ENCODE measurements at regions not wholly inside any gene's neighbourhood (a gene's known extent, or its start where the extent isn't known, plus 50 kb on each side); places are given as distances from the start of the nearest gene placed in this dataset.
"Not testable (repeated sequence)": the region's sequence is repeated elsewhere in the genome, so short reads cannot be mapped to it uniquely, and the experiment has no call there.

DNA sequence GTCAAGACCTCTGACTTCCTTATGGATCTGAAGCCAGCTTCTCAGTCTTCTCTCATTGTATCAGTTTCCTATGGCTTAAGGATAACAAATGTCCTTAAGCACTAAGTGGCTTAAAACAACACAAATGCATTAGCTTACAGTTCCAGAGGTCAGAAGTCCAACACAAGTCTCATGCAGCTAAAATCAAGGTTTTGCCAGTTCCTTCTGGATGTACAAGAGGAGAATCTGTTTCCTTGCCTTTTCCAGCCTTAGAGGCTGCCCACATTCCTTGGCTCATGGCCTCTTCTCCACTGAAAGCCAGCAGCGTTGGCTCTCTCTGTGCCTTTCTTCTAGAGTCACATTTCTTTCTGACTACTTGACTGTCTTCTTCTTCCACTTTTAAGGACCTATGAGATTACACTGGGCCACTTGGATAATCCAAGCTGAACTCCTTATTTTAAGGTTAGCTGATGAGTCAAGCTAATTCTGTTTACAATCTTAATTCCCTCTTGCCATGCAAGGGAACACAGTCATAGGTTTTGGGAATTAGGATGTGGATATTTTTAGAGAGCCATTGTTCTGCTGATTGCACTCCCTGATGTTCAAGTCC, 179.0 kb downstream of the BCAS1 start:
- Mint-ChIP-seq H3K9me3 (no peaks in the 10 kb centered on the region), H3K36me3 (ENCODE audit: low read depth) (no peaks in the 10 kb centered on the region), H3K4me1 (ENCODE audit: low read depth) (peaks cover 45% of the 10 kb centered on the region), H3K27ac (no peak overlapping the region), H3K4me3 (ENCODE audit: low read depth) (no peak overlapping the region), H3K27me3 (ENCODE audit: low read depth) (no peaks in the 10 kb centered on the region)
- no peak for DNase-seq (ENCODE audit: low spot score)
- intact Hi-C loops (cut with micrococcal nuclease) = loop anchor here (5.0 kb wide), 1 partner anchor 249 kb away; no protein-coding TSS in a partner anchor

DNA sequence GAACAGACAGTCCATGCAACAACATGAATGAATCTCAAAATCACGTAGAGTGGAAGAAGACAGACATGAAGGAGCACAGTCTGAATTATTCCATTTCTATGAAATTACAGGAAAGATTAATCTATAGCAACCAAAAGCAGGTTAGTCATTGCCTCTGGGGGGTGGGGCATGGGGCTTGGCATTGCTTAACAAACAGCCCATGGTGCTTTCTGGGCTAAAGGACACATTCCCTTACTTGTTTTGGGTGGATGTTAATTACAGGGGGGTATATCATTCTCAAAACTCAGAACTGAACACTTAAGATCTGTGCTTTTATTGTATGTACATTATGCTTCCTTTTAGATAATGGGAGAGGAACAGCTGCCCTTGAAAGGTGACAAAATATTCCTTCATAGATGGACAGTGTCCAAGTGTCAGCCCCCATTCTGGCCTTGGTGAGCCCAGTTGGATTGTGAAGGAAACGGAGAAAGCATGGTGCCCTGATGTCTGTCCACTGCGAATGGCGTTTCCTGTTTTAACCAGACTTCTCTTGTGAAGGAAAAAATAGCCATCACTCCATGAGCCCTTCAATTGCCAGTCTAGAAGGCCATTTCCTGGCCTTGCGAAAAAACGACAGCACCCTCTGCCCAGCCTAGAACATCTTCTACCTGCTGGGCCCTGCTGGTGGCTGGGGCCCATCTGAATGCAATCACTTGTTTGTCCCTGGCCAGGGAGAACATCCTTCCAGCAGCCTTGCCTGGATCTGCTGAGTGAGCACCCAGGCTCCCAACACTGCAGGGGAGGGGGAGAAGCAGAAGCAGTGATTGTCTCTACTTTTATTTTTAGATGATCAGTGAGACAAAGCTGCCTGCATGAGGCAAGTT, 179.7 kb downstream of the BCAS1 start:
- peaks cover 51% of the 10 kb centered on the region for H3K4me1 Mint-ChIP-seq (ENCODE audit: low read depth)
- no peaks in the 10 kb centered on the region for H3K27me3 Mint-ChIP-seq (ENCODE audit: low read depth)
- no peaks in the 10 kb centered on the region for H3K36me3 Mint-ChIP-seq (ENCODE audit: low read depth)
- DNase-seq (ENCODE audit: low spot score) = no peak
- H3K27ac Mint-ChIP-seq = no peak overlapping the region
- intact Hi-C loops (cut with micrococcal nuclease) = loop anchor here (5.0 kb wide), 1 partner anchor 248 kb away; no protein-coding TSS in a partner anchor
- no peaks in the 10 kb centered on the region for H3K9me3 Mint-ChIP-seq
- no peak overlapping the region for H3K4me3 Mint-ChIP-seq (ENCODE audit: low read depth)

DNA sequence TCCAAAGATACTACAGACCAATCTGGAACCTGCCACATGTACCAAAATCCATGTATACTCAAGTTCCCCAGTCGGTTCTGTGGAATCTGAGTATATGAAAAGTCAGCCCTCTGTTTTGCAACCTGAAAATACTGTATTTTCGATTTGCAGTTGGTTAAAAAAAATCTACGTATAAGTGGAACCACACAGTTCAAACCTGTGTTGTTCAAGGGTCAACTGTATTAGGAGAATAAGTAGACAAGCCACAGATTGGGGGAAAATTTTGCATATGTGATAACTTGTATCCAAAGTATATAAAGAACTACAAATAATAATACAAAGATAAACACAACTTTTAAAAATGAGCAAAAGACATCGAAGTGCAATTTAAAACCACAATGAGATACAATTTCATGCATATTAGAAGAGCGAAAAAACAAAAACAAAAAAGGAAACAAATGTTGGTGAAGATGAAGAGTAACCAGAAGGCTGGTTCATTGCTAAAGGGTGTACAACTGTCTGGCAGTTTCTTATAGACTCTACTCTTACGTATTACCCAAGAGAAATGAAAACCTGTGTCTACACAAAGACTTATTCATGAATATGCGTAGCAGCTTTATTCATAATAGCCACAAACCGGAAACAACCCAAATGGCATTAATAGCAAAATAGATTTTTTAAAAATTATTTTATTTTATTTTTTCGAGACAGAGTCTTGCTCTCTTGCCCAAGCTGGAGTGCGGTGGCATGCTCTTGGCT, 180.8 kb downstream of the BCAS1 start:
- H3K27me3 Mint-ChIP-seq (ENCODE audit: low read depth) = no peaks in the 10 kb centered on the region
- intact Hi-C loops (cut with micrococcal nuclease) = loop anchor here (5.0 kb wide), 1 partner anchor 247 kb away; no protein-coding TSS in a partner anchor
- H3K4me3 Mint-ChIP-seq (ENCODE audit: low read depth) = no peak overlapping the region
- no peaks in the 10 kb centered on the region for H3K36me3 Mint-ChIP-seq (ENCODE audit: low read depth)
- H3K27ac Mint-ChIP-seq = no peak overlapping the region
- no peaks in the 10 kb centered on the region for H3K9me3 Mint-ChIP-seq
- H3K4me1 Mint-ChIP-seq (ENCODE audit: low read depth) = peaks cover 52% of the 10 kb centered on the region
- DNase-seq (ENCODE audit: low spot score) = no peak

DNA sequence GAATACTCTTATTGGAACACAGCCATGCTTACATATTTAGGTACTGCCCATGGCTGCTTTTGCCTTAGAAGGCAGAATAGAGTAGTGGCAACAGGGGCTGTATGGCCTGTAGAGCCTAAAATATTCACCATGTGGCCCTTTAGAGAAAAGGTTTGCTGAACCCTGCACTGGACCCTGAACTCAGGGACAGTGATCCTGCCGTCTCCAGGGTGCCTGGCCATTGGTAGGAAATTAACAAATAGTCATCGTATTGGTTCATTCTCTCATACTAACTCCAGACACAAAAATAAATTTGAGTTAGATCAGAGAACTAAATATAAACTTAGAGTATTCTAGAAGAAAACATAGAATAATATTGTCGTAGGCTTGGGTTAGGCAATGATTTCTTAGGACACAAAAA, 181.4 kb downstream of the BCAS1 start:
- intact Hi-C loops (cut with micrococcal nuclease) = no loop called here
- Mint-ChIP-seq H3K4me3 (ENCODE audit: low read depth) (no peak overlapping the region), H3K27me3 (ENCODE audit: low read depth) (no peaks in the 10 kb centered on the region), H3K27ac (no peak overlapping the region), H3K36me3 (ENCODE audit: low read depth) (no peaks in the 10 kb centered on the region), H3K9me3 (no peaks in the 10 kb centered on the region), H3K4me1 (ENCODE audit: low read depth) (peaks cover 52% of the 10 kb centered on the region)
- DNase-seq (ENCODE audit: low spot score) = no peak

DNA sequence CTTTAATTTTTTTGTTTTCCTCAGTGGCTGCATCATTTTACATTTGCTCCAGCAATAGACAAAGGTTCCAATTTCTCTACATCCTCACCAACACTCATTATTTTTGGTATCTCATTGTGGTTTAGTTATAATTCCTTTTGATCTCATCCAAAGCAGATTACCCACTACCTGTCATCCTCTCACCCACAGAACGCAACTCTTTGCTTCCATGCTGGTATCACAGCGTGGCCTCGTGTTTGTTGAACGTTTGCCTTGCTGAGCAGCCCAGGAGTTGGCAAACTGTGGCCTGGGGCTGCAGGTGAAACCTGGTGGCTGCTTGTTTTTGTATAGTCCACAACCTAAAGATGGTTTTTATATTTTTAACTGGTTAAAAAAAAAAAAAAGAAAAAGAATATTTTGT, 181.9 kb downstream of the BCAS1 start:
- intact Hi-C loops (cut with micrococcal nuclease) = no loop called here
- H3K27ac Mint-ChIP-seq = no peak overlapping the region
- H3K36me3 Mint-ChIP-seq (ENCODE audit: low read depth) = no peaks in the 10 kb centered on the region
- H3K27me3 Mint-ChIP-seq (ENCODE audit: low read depth) = no peaks in the 10 kb centered on the region
- no peak for DNase-seq (ENCODE audit: low spot score)
- no peak overlapping the region for H3K4me3 Mint-ChIP-seq (ENCODE audit: low read depth)
- H3K9me3 Mint-ChIP-seq = no peaks in the 10 kb centered on the region
- peaks cover 53% of the 10 kb centered on the region for H3K4me1 Mint-ChIP-seq (ENCODE audit: low read depth)

DNA sequence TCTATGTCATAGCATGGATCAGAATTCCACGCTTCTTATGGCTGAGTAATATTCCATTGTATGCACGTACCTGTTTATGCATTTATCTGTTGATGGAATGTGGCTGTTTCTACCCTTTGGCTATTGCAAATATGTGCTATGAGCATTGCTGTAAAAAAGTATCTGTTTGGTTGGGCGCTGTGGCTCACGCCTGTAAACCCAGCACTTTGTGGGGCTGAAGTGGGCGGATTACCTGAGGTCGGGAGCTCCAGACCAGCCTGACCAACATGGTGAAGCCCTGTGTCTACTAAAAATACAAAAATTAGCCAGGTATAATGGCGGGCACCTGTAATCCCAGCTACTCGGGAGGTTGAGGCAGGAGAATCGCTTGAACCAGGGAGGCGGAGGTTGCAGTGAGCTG, 182.4 kb downstream of the BCAS1 start:
- no peaks in the 10 kb centered on the region for H3K36me3 Mint-ChIP-seq (ENCODE audit: low read depth)
- H3K27me3 Mint-ChIP-seq (ENCODE audit: low read depth) = no peaks in the 10 kb centered on the region
- H3K4me1 Mint-ChIP-seq (ENCODE audit: low read depth) = peaks cover 52% of the 10 kb centered on the region
- intact Hi-C loops (cut with micrococcal nuclease) = no loop called here
- no peaks in the 10 kb centered on the region for H3K9me3 Mint-ChIP-seq
- H3K4me3 Mint-ChIP-seq (ENCODE audit: low read depth) = no peak overlapping the region
- DNase-seq (ENCODE audit: low spot score) = no peak
- no peak overlapping the region for H3K27ac Mint-ChIP-seq

DNA sequence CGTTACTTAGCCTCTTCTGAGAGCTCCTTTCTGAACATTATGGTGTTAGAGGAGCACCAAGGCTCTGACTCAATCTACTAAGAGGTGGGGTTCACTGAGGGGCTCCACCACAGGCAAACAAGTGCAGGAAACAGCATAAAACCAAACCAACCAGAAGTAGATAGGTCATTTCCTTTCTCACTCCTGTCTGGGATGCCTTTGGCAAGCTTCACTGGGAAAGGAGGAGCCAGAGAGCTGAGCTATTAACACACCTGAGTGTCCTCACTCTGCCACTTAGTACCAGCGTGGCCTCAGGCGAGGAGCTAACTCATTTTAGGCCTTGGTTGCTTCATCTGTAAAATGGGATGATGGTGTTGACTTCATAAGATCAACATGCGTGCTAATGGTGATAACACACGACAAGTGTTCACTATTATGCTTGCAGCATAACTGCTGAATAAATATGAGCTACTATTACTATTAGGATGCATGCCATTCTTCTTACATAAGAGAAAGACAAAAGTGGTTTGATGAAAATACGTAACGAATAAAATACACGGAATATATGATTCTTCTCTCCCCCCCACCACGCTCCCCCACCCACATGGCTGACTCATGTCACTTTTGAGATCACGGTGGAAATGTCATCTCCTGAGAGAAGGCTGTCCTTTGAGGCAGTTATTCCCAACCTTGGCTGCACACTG, 185.4 kb downstream of the BCAS1 start:
- H3K9me3 Mint-ChIP-seq = peaks cover 7% of the 10 kb centered on the region

DNA sequence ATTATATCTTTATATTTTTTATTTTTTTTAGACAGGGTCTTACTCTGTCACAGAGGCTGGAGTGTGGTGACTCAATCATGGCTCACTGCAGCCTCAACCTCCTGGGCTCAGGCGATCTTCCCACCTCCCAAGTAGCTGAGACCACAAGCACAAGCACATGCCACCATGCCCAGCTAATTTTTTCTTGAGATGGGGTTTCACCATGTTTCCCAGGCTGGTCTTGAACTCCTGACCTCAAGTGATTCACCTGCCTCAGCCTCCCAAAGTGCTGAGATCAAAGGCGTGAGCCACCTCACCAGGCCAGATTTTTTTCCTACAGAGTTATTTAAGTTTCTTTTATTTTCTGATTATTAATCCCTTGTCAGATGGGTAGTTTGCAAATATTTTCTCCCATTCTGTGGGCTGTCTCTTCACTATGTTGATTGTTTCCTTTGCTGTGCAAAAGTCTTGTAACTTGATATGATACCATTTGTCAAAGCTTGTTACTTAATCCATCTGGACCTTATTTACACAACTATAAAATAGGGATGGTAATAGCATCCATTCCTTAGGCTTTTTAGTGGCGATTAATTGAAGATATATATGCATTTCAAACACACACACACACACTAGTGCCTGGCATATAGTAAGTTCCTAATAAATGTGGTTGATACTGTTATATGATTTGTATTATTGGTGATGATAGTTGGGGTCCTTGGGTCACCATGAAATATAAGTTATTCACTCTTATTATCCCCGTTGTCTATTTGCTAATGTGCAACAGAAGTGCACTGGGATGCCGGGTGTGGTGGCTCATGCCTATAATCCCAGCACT, 187.1 kb downstream of the BCAS1 start:
- no peak overlapping the region for H3K27ac Mint-ChIP-seq

More for the DNA sequence above, 185.4 kb downstream of the BCAS1 start:
- H3K27me3 Mint-ChIP-seq (ENCODE audit: low read depth) = no peaks in the 10 kb centered on the region
- no peak for DNase-seq (ENCODE audit: low spot score)
- peaks cover 52% of the 10 kb centered on the region for H3K4me1 Mint-ChIP-seq (ENCODE audit: low read depth)
- no peak overlapping the region for H3K4me3 Mint-ChIP-seq (ENCODE audit: low read depth)
- intact Hi-C loops (cut with micrococcal nuclease) = loop anchor here (1.0 kb wide), 1 partner anchor 8 kb away; no protein-coding TSS in a partner anchor
- H3K36me3 Mint-ChIP-seq (ENCODE audit: low read depth) = no peaks in the 10 kb centered on the region
- H3K27ac Mint-ChIP-seq = peak overlapping the region; percentile 57

DNA sequence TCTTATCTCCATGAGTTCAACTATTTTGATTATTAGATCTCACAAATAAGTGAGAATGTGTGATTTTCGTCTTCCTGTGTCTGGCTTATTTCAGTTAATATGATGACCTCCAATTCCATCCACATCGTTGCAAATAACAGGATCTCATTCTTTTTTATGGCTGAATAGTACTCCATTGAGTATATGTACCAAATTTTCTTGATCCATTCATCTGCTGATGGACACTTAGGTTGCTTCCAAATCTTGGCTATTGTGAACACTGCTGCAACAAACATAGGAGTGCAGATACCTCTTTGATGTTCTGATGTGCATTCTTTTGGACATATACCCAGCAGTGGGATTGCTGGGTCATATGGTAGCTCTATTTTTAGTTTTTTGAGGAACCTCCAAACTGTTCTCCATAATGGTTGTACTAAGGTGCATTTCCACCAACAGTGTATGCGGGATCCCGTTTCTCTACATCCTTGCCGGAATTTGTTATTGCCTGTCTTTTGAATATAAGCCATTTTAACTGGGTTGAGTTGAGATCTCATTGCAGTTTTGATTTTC, 187.9 kb downstream of the BCAS1 start:
- intact Hi-C loops (cut with micrococcal nuclease); H3K27me3 Mint-ChIP-seq (ENCODE audit: low read depth); H3K9me3 Mint-ChIP-seq; H3K4me3 Mint-ChIP-seq (ENCODE audit: low read depth); DNase-seq (ENCODE audit: low spot score); H3K27ac Mint-ChIP-seq; H3K36me3 Mint-ChIP-seq (ENCODE audit: low read depth): not testable (repeated sequence)
- peaks cover 52% of the 10 kb centered on the region for H3K4me1 Mint-ChIP-seq (ENCODE audit: low read depth)

More for the DNA sequence above, 187.1 kb downstream of the BCAS1 start:
- Mint-ChIP-seq H3K9me3 (peaks cover 7% of the 10 kb centered on the region), H3K4me1 (ENCODE audit: low read depth) (peaks cover 54% of the 10 kb centered on the region), H3K4me3 (ENCODE audit: low read depth) (no peak overlapping the region), H3K36me3 (ENCODE audit: low read depth) (no peaks in the 10 kb centered on the region), H3K27me3 (ENCODE audit: low read depth) (no peaks in the 10 kb centered on the region)
- intact Hi-C loops (cut with micrococcal nuclease) = no loop called here
- no peak for DNase-seq (ENCODE audit: low spot score)

DNA sequence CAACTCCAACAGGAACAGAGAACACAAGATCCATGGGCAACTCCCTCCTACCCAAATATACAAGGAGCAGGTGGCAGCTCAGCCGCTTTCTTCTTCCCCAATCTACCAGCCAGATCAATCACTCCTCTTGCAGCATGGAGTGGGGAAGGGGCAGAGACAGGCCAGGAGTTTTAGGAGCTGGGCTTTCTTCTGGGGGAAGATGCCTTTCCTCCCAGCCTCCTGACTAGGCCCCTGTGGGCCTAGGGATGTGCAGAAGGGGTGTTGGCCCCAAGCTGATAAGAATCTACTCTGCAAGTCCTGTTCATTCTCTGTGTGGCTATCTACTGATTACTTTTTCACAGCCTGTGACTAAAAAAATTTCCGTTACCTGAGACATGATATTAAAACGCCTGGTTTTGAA, 189.0 kb downstream of the BCAS1 start:
- H3K9me3 Mint-ChIP-seq = peaks cover 7% of the 10 kb centered on the region
- no peak for DNase-seq (ENCODE audit: low spot score)
- H3K4me1 Mint-ChIP-seq (ENCODE audit: low read depth) = peaks cover 52% of the 10 kb centered on the region
- H3K27ac Mint-ChIP-seq = no peak overlapping the region
- H3K36me3 Mint-ChIP-seq (ENCODE audit: low read depth) = no peaks in the 10 kb centered on the region
- H3K27me3 Mint-ChIP-seq (ENCODE audit: low read depth) = no peaks in the 10 kb centered on the region
- intact Hi-C loops (cut with micrococcal nuclease) = no loop called here
- H3K4me3 Mint-ChIP-seq (ENCODE audit: low read depth) = no peak overlapping the region

DNA sequence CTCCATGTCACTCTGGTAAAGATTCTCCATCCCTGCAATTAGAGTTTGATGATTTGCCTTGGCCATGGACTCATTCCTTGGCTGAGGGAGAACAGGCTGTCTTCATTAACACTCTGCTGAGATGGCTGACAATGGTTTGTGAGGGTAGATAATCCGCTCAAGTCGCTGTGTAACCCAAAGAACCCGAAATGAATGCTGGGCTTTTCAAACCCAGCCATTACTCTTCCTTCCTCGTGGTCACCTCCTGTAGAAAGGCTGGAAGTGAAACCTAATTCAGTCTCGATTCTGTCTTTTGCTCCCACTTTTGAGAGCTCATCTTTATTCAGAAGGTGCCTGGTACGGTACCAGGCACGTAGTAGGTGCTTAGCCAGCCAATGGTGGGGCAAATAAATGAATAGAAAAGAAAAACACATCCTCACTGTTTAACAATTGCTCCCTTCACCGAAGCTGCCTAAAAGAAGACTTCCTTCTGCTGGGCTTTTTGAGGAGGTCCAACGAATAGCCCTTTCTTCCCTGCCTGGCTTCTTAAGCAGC, 190.2 kb downstream of the BCAS1 start:
- Mint-ChIP-seq H3K27ac (no peak overlapping the region), H3K4me3 (ENCODE audit: low read depth) (no peak overlapping the region), H3K36me3 (ENCODE audit: low read depth) (no peaks in the 10 kb centered on the region), H3K9me3 (peaks cover 7% of the 10 kb centered on the region), H3K27me3 (ENCODE audit: low read depth) (no peaks in the 10 kb centered on the region), H3K4me1 (ENCODE audit: low read depth) (peaks cover 45% of the 10 kb centered on the region)
- intact Hi-C loops (cut with micrococcal nuclease) = no loop called here
- no peak for DNase-seq (ENCODE audit: low spot score)
